ENCODE measurements at regions not wholly inside any gene's neighbourhood (a gene's known extent, or its start where the extent isn't known, plus 50 kb on each side); places are given as distances from the start of the nearest gene placed in this dataset.

DNA sequence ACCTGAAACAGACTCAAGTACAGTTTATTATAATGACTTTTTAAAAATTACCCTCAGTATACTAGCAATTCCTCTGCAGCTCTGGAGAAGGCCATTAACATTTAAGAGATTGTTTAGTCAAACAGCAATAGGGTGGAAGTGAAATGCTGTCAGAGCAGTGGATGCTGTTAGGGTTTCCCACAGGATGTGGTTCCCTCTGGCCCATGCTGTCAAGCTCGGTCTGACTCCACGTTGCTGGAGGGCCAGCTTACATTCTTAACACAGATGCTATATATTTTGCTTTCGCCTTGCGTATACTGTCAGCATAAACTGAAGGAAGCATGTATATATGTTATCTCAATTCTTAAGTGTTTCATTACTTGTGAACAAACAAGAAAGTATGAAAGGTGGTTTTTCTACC is 231.1 kb upstream of the COL8A1 start:
- TF ChIP-seq, protein P1, sequence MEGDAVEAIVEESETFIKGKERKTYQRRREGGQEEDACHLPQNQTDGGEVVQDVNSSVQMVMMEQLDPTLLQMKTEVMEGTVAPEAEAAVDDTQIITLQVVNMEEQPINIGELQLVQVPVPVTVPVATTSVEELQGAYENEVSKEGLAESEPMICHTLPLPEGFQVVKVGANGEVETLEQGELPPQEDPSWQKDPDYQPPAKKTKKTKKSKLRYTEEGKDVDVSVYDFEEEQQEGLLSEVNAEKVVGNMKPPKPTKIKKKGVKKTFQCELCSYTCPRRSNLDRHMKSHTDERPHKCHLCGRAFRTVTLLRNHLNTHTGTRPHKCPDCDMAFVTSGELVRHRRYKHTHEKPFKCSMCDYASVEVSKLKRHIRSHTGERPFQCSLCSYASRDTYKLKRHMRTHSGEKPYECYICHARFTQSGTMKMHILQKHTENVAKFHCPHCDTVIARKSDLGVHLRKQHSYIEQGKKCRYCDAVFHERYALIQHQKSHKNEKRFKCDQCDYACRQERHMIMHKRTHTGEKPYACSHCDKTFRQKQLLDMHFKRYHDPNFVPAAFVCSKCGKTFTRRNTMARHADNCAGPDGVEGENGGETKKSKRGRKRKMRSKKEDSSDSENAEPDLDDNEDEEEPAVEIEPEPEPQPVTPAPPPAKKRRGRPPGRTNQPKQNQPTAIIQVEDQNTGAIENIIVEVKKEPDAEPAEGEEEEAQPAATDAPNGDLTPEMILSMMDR (IDR thresholded peaks at IDR 0.05; ENCODE audit: unreplicated experiment), result no peak
- H3K9me3 Mint-ChIP-seq (ENCODE audit: low read depth), result no peaks in the 10 kb centered on the region
- no peaks in the 10 kb centered on the region for H3K36me3 Mint-ChIP-seq (ENCODE audit: insufficient read depth)
- H3K4me1 Mint-ChIP-seq (ENCODE audit: low read depth), result no peaks in the 10 kb centered on the region
- no peak overlapping the region for H3K4me3 Mint-ChIP-seq (ENCODE audit: low read depth)
- H3K27ac Mint-ChIP-seq, result no peak overlapping the region
- DNase-seq (ENCODE audit: low spot score, unreplicated experiment), result no peak
- H3K27me3 Mint-ChIP-seq, result no peaks in the 10 kb centered on the region

DNA sequence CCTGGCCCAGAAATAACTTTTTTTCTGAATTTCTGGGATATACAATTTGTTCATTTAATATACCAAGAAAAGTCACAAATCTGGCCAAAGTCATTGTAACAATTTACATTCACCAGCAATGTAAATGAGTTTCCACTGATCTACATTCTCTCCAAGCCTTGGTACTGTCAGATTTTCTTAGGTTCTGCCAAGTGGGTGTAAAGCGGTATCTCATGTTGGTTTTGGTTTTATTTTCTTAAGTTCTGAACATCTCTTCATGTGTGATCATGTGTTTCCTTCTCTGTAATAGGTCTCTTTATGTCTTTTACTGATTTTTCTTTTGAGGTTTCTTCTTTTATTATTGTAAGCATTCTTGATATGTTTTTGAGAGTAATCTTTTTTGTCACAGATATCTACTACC is 235.6 kb upstream of the COL8A1 start:
- H3K4me3 Mint-ChIP-seq (ENCODE audit: low read depth), result no peak overlapping the region
- TF ChIP-seq, protein P1 (IDR thresholded peaks at IDR 0.05; ENCODE audit: unreplicated experiment), result no peak
- peaks cover 17% of the 10 kb centered on the region for H3K9me3 Mint-ChIP-seq (ENCODE audit: low read depth)
- no peaks in the 10 kb centered on the region for H3K27me3 Mint-ChIP-seq
- no peaks in the 10 kb centered on the region for H3K4me1 Mint-ChIP-seq (ENCODE audit: low read depth)
- DNase-seq (ENCODE audit: low spot score, unreplicated experiment), result no peak
- no peaks in the 10 kb centered on the region for H3K36me3 Mint-ChIP-seq (ENCODE audit: insufficient read depth)
- H3K27ac Mint-ChIP-seq, result no peak overlapping the region

DNA sequence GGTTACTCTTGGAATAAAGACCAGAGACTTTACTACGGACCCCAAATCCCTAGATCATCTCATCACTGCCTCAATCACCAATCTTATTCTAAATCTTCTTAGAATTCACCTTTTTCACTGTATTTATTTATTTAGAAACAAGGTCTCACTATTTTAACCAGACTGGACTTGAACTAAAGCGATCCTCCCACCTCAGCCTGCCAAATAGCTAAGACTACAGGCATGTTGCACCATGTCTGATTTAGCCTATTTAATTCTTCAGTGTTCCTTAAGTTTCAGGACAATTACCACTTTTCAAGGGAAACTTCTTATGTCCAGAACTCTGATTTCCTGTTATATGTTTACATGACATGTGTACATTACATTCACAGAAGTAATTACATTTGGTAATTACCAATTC is 238.0 kb upstream of the COL8A1 start:
- TF ChIP-seq, protein P1 (IDR thresholded peaks at IDR 0.05; ENCODE audit: unreplicated experiment), result no peak
- Mint-ChIP-seq H3K27me3 (no peaks in the 10 kb centered on the region), H3K9me3 (ENCODE audit: low read depth) (peaks cover 26% of the 10 kb centered on the region), H3K4me1 (ENCODE audit: low read depth) (no peaks in the 10 kb centered on the region), H3K36me3 (ENCODE audit: insufficient read depth) (no peaks in the 10 kb centered on the region), H3K27ac (no peak overlapping the region), H3K4me3 (ENCODE audit: low read depth) (no peak overlapping the region)
- DNase-seq (ENCODE audit: low spot score, unreplicated experiment), result no peak

DNA sequence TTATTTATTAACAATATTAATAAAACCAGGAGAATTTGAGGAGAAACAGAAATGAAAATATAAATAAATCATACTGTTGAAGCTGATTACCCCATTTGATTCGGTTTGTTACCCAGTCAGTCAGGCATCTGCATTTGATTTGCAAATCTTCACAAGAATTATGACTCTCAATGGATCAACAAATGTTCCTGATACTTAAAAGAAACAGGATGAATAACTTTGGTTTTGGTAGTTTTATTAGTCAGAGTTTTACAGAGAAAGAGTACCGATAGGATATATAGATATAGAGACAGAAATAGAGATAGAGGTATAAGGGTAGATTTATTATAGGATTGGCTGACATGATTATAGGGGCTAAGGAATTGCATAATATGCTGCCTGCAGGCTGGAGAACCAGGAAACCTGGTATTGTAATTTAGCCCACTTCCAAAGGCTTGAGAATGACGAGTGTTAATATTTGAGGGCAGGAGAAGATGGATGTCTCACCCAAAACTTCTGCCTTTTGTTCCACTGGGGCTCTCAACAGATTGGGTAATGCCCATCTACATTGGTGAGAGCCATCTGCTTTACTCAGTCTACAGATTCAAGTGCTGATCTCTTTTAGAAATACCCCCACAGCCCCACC is 241.6 kb upstream of the COL8A1 start:
- H3K36me3 Mint-ChIP-seq (ENCODE audit: insufficient read depth), result no peaks in the 10 kb centered on the region
- H3K4me3 Mint-ChIP-seq (ENCODE audit: low read depth), result no peak overlapping the region
- H3K4me1 Mint-ChIP-seq (ENCODE audit: low read depth), result no peaks in the 10 kb centered on the region
- TF ChIP-seq, protein P1 (IDR thresholded peaks at IDR 0.05; ENCODE audit: unreplicated experiment), result no peak
- no peaks in the 10 kb centered on the region for H3K27me3 Mint-ChIP-seq
- no peak overlapping the region for H3K27ac Mint-ChIP-seq
- no peak for DNase-seq (ENCODE audit: low spot score, unreplicated experiment)
- H3K9me3 Mint-ChIP-seq (ENCODE audit: low read depth), result peaks cover 26% of the 10 kb centered on the region

DNA sequence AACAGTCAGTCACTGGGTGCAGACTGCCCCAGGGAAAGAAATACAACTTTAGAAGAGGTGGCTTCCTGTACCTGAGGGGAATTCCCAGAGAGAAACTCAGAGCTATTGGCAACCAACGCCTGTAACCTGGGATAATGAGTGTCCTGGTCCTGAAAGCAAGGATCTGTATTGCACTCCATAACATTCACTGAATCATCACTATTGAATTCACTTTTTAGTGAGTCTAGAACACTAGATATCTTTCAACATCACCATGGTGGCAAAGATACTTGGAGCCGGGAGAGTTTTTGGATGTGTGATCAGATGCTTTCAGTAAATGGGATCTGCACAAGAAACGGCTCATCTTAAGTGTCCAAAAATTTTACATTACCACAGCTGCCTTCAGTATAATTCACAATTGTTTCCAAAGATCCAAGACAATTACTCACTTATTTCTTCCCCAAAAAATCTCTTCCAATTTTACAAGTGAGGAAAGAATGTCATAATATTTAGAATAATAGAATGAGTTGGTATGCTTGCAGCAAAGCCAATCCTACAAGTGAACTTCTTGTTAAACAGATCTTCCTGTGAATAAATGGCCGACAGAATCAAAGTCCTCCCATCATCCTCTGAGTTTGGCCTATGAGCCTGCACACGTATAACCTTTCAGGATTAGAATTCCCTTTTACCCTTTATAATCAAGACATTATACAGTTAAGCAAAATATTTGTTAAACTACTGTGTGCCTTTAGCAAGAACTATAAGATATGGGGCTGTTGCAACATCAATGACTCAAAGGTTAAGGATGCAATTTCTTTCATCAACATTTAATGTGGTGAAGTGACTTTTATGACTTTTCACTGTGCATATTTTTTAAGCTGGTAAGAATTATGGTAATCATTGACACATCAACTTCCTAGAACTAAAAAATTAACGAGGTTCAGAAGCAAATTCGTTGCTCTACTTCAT is 243.3 kb upstream of the COL8A1 start:
- Mint-ChIP-seq H3K27me3 (no peaks in the 10 kb centered on the region), H3K4me1 (ENCODE audit: low read depth) (no peaks in the 10 kb centered on the region), H3K9me3 (ENCODE audit: low read depth) (peaks cover 21% of the 10 kb centered on the region), H3K36me3 (ENCODE audit: insufficient read depth) (no peaks in the 10 kb centered on the region), H3K4me3 (ENCODE audit: low read depth) (no peak overlapping the region), H3K27ac (no peak overlapping the region)
- no peak for DNase-seq (ENCODE audit: low spot score, unreplicated experiment)
- TF ChIP-seq, protein P1 (IDR thresholded peaks at IDR 0.05; ENCODE audit: unreplicated experiment), result no peak

Measured in progenitor cell of endocrine pancreas (in vitro differentiated cells).